GM21786 (cell line): ENCODE measurements at regions not wholly inside any gene's neighbourhood (a gene's known extent, or its start where the extent isn't known, plus 50 kb on each side); places are given as distances from the start of the nearest gene placed in this dataset.

Source experiments
- ATAC-seq: cut with Tn5 transposase; IDR thresholded peaks from one replicate; pipeline ENCODE4 v1.9.1; 2021; ENCODE audit not compliant: unreplicated experiment

GRCh38 chr7:45235905-45236304 lies 78.3 kb downstream of the RAMP3 start:
- ATAC-seq, result no peak

GRCh38 chr7:45236666-45237065 lies 79.1 kb downstream of the RAMP3 start:
- no peak for ATAC-seq

- no peak for ATAC-seq
Observed at GRCh38 chr7:45237788-45238461, 80.3 kb downstream of the RAMP3 start.

GRCh38 chr7:45238806-45239205 lies 81.2 kb downstream of the RAMP3 start:
- ATAC-seq, result no peak

GRCh38 chr7:45239486-45239885 lies 81.9 kb downstream of the RAMP3 start:
- ATAC-seq, result no peak

- ATAC-seq, result no peak
Observed at GRCh38 chr7:45240273-45240771, 82.7 kb downstream of the RAMP3 start.

GRCh38 chr7:45240926-45241325 lies 83.3 kb downstream of the RAMP3 start:
- ATAC-seq, result no peak

- ATAC-seq, result no peak
Observed at GRCh38 chr7:45241339-45242109, 83.9 kb downstream of the RAMP3 start.

- no peak for ATAC-seq
Observed at GRCh38 chr7:45242261-45242660, 84.7 kb downstream of the RAMP3 start.

- no peak for ATAC-seq
Observed at GRCh38 chr7:45242698-45243097, 85.1 kb downstream of the RAMP3 start.

GRCh38 chr7:45244981-45245380 lies 87.4 kb downstream of the RAMP3 start:
- ATAC-seq, result no peak

GRCh38 chr7:45246339-45246738 lies 88.7 kb downstream of the RAMP3 start:
- ATAC-seq, result no peak

GRCh38 chr7:45252248-45252647 lies 94.7 kb downstream of the RAMP3 start:
- ATAC-seq, result no peak

GRCh38 chr7:45252857-45253256 lies 95.3 kb downstream of the RAMP3 start:
- no peak for ATAC-seq

- no peak for ATAC-seq
Observed at GRCh38 chr7:45253368-45253767, 95.8 kb downstream of the RAMP3 start.

- no peak for ATAC-seq
Observed at GRCh38 chr7:45255187-45255586, 97.6 kb downstream of the RAMP3 start.

GRCh38 chr7:45256309-45256708 lies 98.7 kb downstream of the RAMP3 start:
- no peak for ATAC-seq

GRCh38 chr7:45256775-45257174 lies 99.2 kb downstream of the RAMP3 start:
- no peak for ATAC-seq

- no peak for ATAC-seq
Observed at GRCh38 chr7:45257284-45257683, 99.7 kb downstream of the RAMP3 start.

- no peak for ATAC-seq
Observed at GRCh38 chr7:45258533-45259226, 101.1 kb downstream of the RAMP3 start.

GRCh38 chr7:45259227-45259596 lies 101.6 kb downstream of the RAMP3 start:
- no peak for ATAC-seq
